Mesenchymal stem cell (in vitro differentiated cells and primary cell): ENCODE measurements at regions not wholly inside any gene's neighbourhood (a gene's known extent, or its start where the extent isn't known, plus 50 kb on each side); places are given as distances from the start of the nearest gene placed in this dataset.

ENCODE experiments used
- DNase-seq: peaks from one replicate; pipeline ENCODE4 v3.0.0-alpha.2; 2013
- H2AFZ ChIP-seq: one replicate; pipeline ENCODE4 v1.6.1; 2013; ENCODE audit warnings: low read depth, mild to moderate bottlenecking, control low read depth, inconsistent platforms, low read length, moderate library complexity
- H2AK5ac ChIP-seq: 2 replicates; pipeline ENCODE4 v1.6.1; 2013; ENCODE audit warnings: low read length, moderate library complexity, mild to moderate bottlenecking, inconsistent platforms; ENCODE audit not compliant: severe bottlenecking
- H2BK120ac ChIP-seq: one replicate; pipeline ENCODE4 v1.6.1; 2013; ENCODE audit warnings: low read depth, mild to moderate bottlenecking, inconsistent platforms, low read length, moderate library complexity
- H2BK12ac ChIP-seq, 2 experiments: one replicate each; pipeline ENCODE4 v1.6.1; 2013; ENCODE audit warnings: inconsistent platforms in 2 of 2, low read length in 2 of 2, mild to moderate bottlenecking in 2 of 2, moderate library complexity in 2 of 2, control low read depth in 1 of 2
- H2BK15ac ChIP-seq: one replicate; pipeline ENCODE4 v1.6.1; 2013; ENCODE audit warnings: mild to moderate bottlenecking, low read depth, inconsistent platforms; ENCODE audit not compliant: poor library complexity, severe bottlenecking
- H2BK5ac ChIP-seq: 2 replicates; pipeline ENCODE4 v1.6.1; 2013; ENCODE audit warnings: low read depth, mild to moderate bottlenecking, low read length, control low read depth, inconsistent platforms; ENCODE audit not compliant: poor library complexity, severe bottlenecking
- H3K14ac ChIP-seq, 2 experiments: one replicate each; pipeline ENCODE4 v1.6.1; 2013; ENCODE audit warnings: inconsistent platforms in 2 of 2, low read length in 2 of 2, control low read depth in 1 of 2, mild to moderate bottlenecking in 1 of 2, moderate library complexity in 1 of 2
- H3K18ac ChIP-seq, 2 experiments: one replicate each; pipeline ENCODE4 v1.6.1; 2013; ENCODE audit warnings: inconsistent platforms in 2 of 2, low read length in 2 of 2, control low read depth in 1 of 2, low read depth in 1 of 2, mild to moderate bottlenecking in 1 of 2
- H3K23ac ChIP-seq, 2 experiments: one replicate each; pipeline ENCODE4 v1.6.1; 2013; ENCODE audit warnings: inconsistent platforms in 2 of 2, low read length in 2 of 2, mild to moderate bottlenecking in 2 of 2, moderate library complexity in 2 of 2, control low read depth in 1 of 2
- H3K27ac ChIP-seq: 2 replicates; pipeline ENCODE4 v1.5.1; 2013; ENCODE audit warnings: mild to moderate bottlenecking, moderate library complexity, low read length, control low read depth, inconsistent platforms; ENCODE audit not compliant: poor library complexity, severe bottlenecking
- H3K27me3 ChIP-seq, 2 experiments: 2 replicates each; pipeline versions ENCODE4 v1.6.1 to v1.7.0; 2013; ENCODE audit warnings: low read length in 2 of 2, mild to moderate bottlenecking in 2 of 2, moderate library complexity in 2 of 2, control low read depth in 1 of 2, inconsistent platforms in 1 of 2; ENCODE audit not compliant: control insufficient read depth in 1 of 2, insufficient read depth in 1 of 2
- H3K36me3 ChIP-seq, 2 experiments: 2 replicates each; pipeline versions ENCODE4 v1.6.1 to v1.7.0; 2013; ENCODE audit warnings: low read length in 2 of 2, control low read depth in 1 of 2, inconsistent platforms in 1 of 2, low read depth in 1 of 2, mild to moderate bottlenecking in 1 of 2; ENCODE audit not compliant: insufficient read depth in 2 of 2, control insufficient read depth in 1 of 2
- H3K4ac ChIP-seq, 2 experiments: one replicate each; pipeline ENCODE4 v1.6.1; 2013; ENCODE audit warnings: inconsistent platforms in 2 of 2, low read length in 2 of 2, mild to moderate bottlenecking in 2 of 2, moderate library complexity in 2 of 2, control low read depth in 1 of 2, low read depth in 1 of 2
- H3K4me1 ChIP-seq: 2 replicates; pipeline ENCODE4 v1.6.1; 2013; ENCODE audit warnings: low read depth, low read length, control low read depth; ENCODE audit not compliant: control insufficient read depth, insufficient read depth
- H3K4me2 ChIP-seq: 2 replicates; pipeline ENCODE4 v1.6.1; 2013; ENCODE audit warnings: low read length, mild to moderate bottlenecking, inconsistent platforms; ENCODE audit not compliant: poor library complexity, severe bottlenecking
- H3K4me3 ChIP-seq, 2 experiments: 2 replicates each; pipeline versions ENCODE4 v1.5.1 to v1.7.0; 2013; ENCODE audit warnings: low read length in 2 of 2, mild to moderate bottlenecking in 2 of 2, control low read depth in 1 of 2, low read depth in 1 of 2; ENCODE audit not compliant: insufficient read depth in 1 of 2
- H3K79me1 ChIP-seq: replicated peaks from 2 replicates; pipeline ENCODE4 v1.6.1; 2013; ENCODE audit warnings: mild to moderate bottlenecking, control low read depth, low read length, inconsistent platforms; ENCODE audit not compliant: poor library complexity, severe bottlenecking
- H3K9ac ChIP-seq: 2 replicates; pipeline ENCODE4 v1.7.0; 2013; ENCODE audit warnings: mild to moderate bottlenecking, low read length, moderate library complexity
- H3K9me3 ChIP-seq: 2 replicates; pipeline ENCODE4 v1.7.0; 2013; ENCODE audit warnings: mild to moderate bottlenecking, low read length; ENCODE audit not compliant: control insufficient read depth
- H4K8ac ChIP-seq: one replicate; pipeline ENCODE4 v1.6.1; 2013; ENCODE audit warnings: inconsistent platforms, mild to moderate bottlenecking, low read length, moderate library complexity
- H4K91ac ChIP-seq: one replicate; pipeline ENCODE4 v1.6.1; 2013; ENCODE audit warnings: mild to moderate bottlenecking, low read length, inconsistent platforms
- WGBS: methylation state at CpG from one replicate; pipeline ENCODE4 v1.1.7; 2013; ENCODE audit warnings: mixed read lengths; 5-methylcytosine and 5-hydroxymethylcytosine counted together

DNA sequence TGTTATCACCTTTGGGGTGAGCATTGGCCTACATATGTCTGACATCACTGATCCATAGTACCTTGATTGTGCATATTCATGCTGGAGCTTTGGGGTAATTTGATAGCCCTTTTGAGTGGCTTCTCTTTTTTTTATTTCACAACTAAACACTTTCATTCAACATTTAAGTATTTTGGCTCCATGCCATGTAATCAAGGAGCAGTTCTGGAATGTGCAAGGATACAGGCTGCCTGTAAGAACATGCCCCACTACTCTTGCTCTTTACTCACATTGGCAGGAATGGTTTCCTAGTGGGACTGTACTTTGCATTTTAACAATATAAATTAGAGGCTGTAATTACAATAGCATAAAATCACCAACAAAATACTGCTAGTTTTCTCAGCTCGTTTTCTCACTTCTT lies 300.7 kb upstream of the SPAG17 start:
- H2BK12ac ChIP-seq, result no peak overlapping the region
- H3K9ac ChIP-seq, result no peak overlapping the region
- H3K36me3 ChIP-seq, result no peaks in the 10 kb centered on the region
- 37% methylated on average over 1 of the region's 1 CpG for WGBS
- no peak overlapping the region for H3K14ac ChIP-seq
- no peak overlapping the region for H4K8ac ChIP-seq
- no peak overlapping the region for H2BK15ac ChIP-seq
- no peak overlapping the region for H2AK5ac ChIP-seq
- no peak overlapping the region for H3K4me2 ChIP-seq
- H3K4ac ChIP-seq, result no peak overlapping the region
- no peak overlapping the region for H3K18ac ChIP-seq
- H3K27ac ChIP-seq, result no peak overlapping the region
- no peak overlapping the region for H3K23ac ChIP-seq
- no peaks in the 10 kb centered on the region for H3K79me1 ChIP-seq
- no peaks in the 10 kb centered on the region for H3K27me3 ChIP-seq
- H3K4me1 ChIP-seq, result no peaks in the 10 kb centered on the region
- H3K9me3 ChIP-seq, result no peaks in the 10 kb centered on the region
- no peak overlapping the region for H3K4me3 ChIP-seq
- no peak overlapping the region for H4K91ac ChIP-seq
- H2BK5ac ChIP-seq, result no peak overlapping the region
- no peak overlapping the region for H2BK120ac ChIP-seq
- no peak for DNase-seq
- H2AFZ ChIP-seq, result no peak overlapping the region

DNA sequence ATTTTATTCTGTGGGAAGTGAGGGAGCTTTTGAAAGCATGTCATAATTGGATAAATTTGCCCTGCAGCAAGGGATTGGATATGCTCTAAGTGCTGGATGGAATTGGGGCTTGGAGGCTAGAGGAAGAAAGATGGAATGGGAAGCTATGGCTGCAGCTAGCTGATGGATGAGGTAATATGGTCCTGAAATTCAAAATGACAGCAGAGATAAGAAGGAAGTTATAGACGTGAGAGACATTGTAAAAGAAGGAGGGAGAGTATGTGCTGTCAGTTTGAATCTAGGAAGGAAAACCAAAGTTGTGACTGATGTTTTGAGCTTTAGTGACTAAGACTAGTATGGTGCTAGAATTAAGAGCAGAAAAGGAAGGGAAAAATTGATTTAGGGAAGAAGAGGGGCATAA lies 299.9 kb upstream of the SPAG17 start:
- no peak overlapping the region for H4K91ac ChIP-seq
- no peak overlapping the region for H2BK12ac ChIP-seq
- H3K36me3 ChIP-seq, result no peaks in the 10 kb centered on the region
- no peak overlapping the region for H2BK5ac ChIP-seq
- no peak overlapping the region for H3K23ac ChIP-seq
- H3K9me3 ChIP-seq, result no peaks in the 10 kb centered on the region
- H3K4ac ChIP-seq, result no peak overlapping the region
- no peaks in the 10 kb centered on the region for H3K79me1 ChIP-seq
- H3K14ac ChIP-seq, result no peak overlapping the region
- H2BK15ac ChIP-seq, result no peak overlapping the region
- no peak overlapping the region for H4K8ac ChIP-seq
- H2BK120ac ChIP-seq, result no peak overlapping the region
- WGBS, result 38% methylated on average over 1 of the region's 1 CpG
- no peak overlapping the region for H2AFZ ChIP-seq
- no peak overlapping the region for H3K4me2 ChIP-seq
- H3K4me3 ChIP-seq, result no peak overlapping the region
- H3K27me3 ChIP-seq, result no peaks in the 10 kb centered on the region
- no peak overlapping the region for H3K27ac ChIP-seq
- no peak for DNase-seq
- no peak overlapping the region for H2AK5ac ChIP-seq
- H3K4me1 ChIP-seq, result no peaks in the 10 kb centered on the region
- no peak overlapping the region for H3K9ac ChIP-seq
- H3K18ac ChIP-seq, result no peak overlapping the region

DNA sequence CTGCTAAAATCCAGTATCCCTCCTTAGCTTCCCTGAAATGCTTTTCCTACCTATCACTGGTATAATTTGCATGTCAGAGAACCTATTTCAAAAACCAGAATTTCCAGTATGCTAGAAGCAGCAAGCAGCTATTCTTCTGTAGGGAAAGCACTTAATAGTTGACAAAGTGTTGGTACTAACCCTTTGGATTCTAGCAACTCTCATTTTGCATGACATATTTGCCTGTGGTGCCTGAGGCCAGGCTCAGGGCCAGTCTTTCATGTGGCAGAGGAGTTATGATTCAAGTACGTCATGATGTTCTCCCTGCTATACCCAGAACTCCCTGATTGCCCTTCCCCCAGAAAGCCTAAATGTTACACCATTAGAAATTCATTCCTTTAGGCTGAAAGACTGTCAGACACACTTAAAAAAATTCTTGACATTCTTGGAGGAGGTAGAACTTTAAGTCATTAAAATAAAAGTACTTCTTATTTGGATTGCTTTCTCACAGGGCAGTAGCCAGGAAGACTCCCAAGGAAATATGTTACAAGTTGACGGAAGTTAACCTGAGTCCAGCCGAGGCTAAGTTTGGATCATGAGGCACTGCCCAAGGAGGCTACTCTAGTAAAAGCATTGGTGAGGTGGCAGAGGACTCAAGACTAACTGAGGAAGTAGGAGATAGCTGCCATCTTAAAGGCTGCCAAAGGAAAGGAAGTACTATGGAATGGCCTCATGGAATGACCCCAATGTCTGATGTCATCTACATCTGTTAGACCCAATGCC lies 298.4 kb upstream of the SPAG17 start:
- Histone ChIP-seq H2BK5ac (no peak overlapping the region), H2BK15ac (no peak overlapping the region), H3K36me3 (no peaks in the 10 kb centered on the region), H3K4me1 (peaks cover 1% of the 10 kb centered on the region), H3K4ac (no peak overlapping the region), H3K23ac (no peak overlapping the region), H3K14ac (no peak overlapping the region), H3K9ac (no peak overlapping the region), H2BK120ac (no peak overlapping the region), H2AFZ (no peak overlapping the region), H2AK5ac (no peak overlapping the region), H3K4me2 (no peak overlapping the region), H4K8ac (no peak overlapping the region), H3K79me1 (no peaks in the 10 kb centered on the region), H3K27ac (no peak overlapping the region), H4K91ac (no peak overlapping the region), H3K9me3 (no peaks in the 10 kb centered on the region), H3K18ac (no peak overlapping the region), H3K27me3 (no peaks in the 10 kb centered on the region), H2BK12ac (no peak overlapping the region), H3K4me3 (no peak overlapping the region)
- no peak for DNase-seq
- WGBS, result 61% methylated on average over 3 of the region's 3 CpGs

DNA sequence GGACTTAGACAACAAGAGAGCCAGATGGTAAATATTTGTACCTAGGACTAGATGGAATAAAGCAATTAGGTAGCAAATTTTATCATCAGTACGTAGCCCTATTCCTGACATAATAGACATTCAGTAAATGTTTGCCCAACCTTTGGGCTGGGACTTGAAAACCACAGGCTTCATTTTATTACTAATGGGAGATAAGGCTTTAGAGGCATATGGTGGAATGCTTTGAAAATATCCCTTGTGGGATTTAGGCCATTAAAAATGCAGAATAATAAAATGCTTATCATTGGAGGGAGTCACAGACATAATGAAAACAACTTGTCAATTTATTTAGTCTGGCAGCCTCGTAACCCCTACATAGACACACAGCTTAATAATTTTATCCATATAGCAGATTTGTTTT lies 296.1 kb upstream of the SPAG17 start:
- Histone ChIP-seq H4K91ac (no peak overlapping the region), H3K27ac (no peak overlapping the region), H3K23ac (no peak overlapping the region), H2AK5ac (no peak overlapping the region), H3K79me1 (no peaks in the 10 kb centered on the region), H3K9ac (no peak overlapping the region), H4K8ac (no peak overlapping the region), H3K4ac (no peak overlapping the region), H3K36me3 (no peaks in the 10 kb centered on the region), H3K14ac (no peak overlapping the region), H3K4me2 (no peak overlapping the region), H3K9me3 (no peaks in the 10 kb centered on the region), H3K27me3 (no peaks in the 10 kb centered on the region), H3K18ac (no peak overlapping the region), H3K4me1 (peaks cover 1% of the 10 kb centered on the region), H2AFZ (no peak overlapping the region), H2BK15ac (no peak overlapping the region), H2BK120ac (no peak overlapping the region), H3K4me3 (no peak overlapping the region), H2BK12ac (no peak overlapping the region), H2BK5ac (no peak overlapping the region)
- no CpG with 5 or more reads among the region's 2 CpGs for WGBS
- no peak for DNase-seq
